ENCODE measurements at regions not wholly inside any gene's neighbourhood (a gene's known extent, or its start where the extent isn't known, plus 50 kb on each side); places are given as distances from the start of the nearest gene placed in this dataset.

DNA sequence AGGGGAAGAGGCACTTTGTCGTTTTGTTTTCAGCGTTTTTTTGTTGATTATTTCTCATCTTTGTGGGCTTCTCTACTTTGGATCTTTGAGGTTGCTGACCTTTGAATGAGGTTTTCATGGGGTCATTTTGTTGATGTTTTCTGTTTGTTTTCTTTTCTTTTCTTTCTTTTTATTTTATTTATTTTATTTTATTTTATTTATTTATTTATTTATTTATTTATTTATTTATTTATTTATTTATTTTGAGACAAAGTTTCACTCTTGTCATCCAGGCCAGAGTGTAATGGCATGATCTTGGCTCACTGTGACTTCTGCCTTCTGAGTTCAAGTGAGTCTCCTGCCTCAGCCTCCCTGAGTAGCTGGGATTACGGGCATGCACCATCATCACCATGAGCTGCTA, 946.7 kb downstream of the TLE4 start:
- no peak for TF ChIP-seq POLR2A (IDR thresholded peaks at IDR 0.05)
- TF ChIP-seq, protein P1, sequence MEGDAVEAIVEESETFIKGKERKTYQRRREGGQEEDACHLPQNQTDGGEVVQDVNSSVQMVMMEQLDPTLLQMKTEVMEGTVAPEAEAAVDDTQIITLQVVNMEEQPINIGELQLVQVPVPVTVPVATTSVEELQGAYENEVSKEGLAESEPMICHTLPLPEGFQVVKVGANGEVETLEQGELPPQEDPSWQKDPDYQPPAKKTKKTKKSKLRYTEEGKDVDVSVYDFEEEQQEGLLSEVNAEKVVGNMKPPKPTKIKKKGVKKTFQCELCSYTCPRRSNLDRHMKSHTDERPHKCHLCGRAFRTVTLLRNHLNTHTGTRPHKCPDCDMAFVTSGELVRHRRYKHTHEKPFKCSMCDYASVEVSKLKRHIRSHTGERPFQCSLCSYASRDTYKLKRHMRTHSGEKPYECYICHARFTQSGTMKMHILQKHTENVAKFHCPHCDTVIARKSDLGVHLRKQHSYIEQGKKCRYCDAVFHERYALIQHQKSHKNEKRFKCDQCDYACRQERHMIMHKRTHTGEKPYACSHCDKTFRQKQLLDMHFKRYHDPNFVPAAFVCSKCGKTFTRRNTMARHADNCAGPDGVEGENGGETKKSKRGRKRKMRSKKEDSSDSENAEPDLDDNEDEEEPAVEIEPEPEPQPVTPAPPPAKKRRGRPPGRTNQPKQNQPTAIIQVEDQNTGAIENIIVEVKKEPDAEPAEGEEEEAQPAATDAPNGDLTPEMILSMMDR (IDR thresholded peaks at IDR 0.05) = no peak

All from vagina (tissue), 2 donors.